Loucy (cell line): ENCODE measurements at regions not wholly inside any gene's neighbourhood (a gene's known extent, or its start where the extent isn't known, plus 50 kb on each side); places are given as distances from the start of the nearest gene placed in this dataset.

Experiments used
- H2AFZ ChIP-seq: fragments of 200-600 bp; sonication (generic); 2 replicates; pipeline ENCODE4 v1.6.0; 2016; ENCODE audit warnings: antibody characterized with exemption, mild to moderate bottlenecking, low read length, moderate library complexity
- H3F3A ChIP-seq: fragments of 200-600 bp; 2 replicates; pipeline ENCODE4 v1.6.0; 2016; ENCODE audit warnings: antibody characterized with exemption, low read depth, mild to moderate bottlenecking
- H3K27me3 ChIP-seq: fragments of 200-600 bp; sonication (generic); 2 replicates; pipeline ENCODE4 v1.6.1; 2014; ENCODE audit warnings: low read length, mild to moderate bottlenecking; ENCODE audit not compliant: insufficient read depth, poor library complexity, severe bottlenecking
- H3K36me3 ChIP-seq: fragments of 200-600 bp; sonication (generic); 2 replicates; pipeline ENCODE4 v1.6.1; 2016; ENCODE audit warnings: low read length; ENCODE audit not compliant: insufficient read depth
- H3K4me1 ChIP-seq: fragments of 200-600 bp; sonication (generic); 2 replicates; pipeline ENCODE4 v1.5.1; 2014; ENCODE audit warnings: low read length, mild to moderate bottlenecking; ENCODE audit not compliant: insufficient read depth, poor library complexity, severe bottlenecking
- H3K4me2 ChIP-seq: fragments of 200-600 bp; sonication (generic); 2 replicates; pipeline ENCODE4 v1.6.0; 2014; ENCODE audit warnings: antibody characterized with exemption, low read length, low read depth, mild to moderate bottlenecking; ENCODE audit not compliant: poor library complexity, severe bottlenecking
- H3K4me3 ChIP-seq: fragments of 200-600 bp; sonication (generic); 2 replicates; pipeline ENCODE4 v1.5.1; 2014; ENCODE audit warnings: low read length, mild to moderate bottlenecking, mixed read lengths; ENCODE audit not compliant: poor library complexity, severe bottlenecking
- H3K79me2 ChIP-seq: fragments of 200-600 bp; sonication (generic); 2 replicates; pipeline ENCODE4 v1.6.1; 2014; ENCODE audit warnings: low read length; ENCODE audit not compliant: insufficient read depth
- H3K9ac ChIP-seq: fragments of 200-600 bp; sonication (generic); 2 replicates; pipeline ENCODE4 v1.6.0; 2014; ENCODE audit warnings: mild to moderate bottlenecking, low read depth, low read length, moderate library complexity; ENCODE audit not compliant: poor library complexity, severe bottlenecking
- H3K9me2 ChIP-seq: fragments of 200-600 bp; sonication (generic); replicated peaks from 2 replicates; pipeline ENCODE4 v1.6.1; 2016; ENCODE audit warnings: low read depth, low read length, mixed read lengths
- H3K9me3 ChIP-seq: fragments of 200-600 bp; sonication (generic); 2 replicates; pipeline ENCODE4 v1.6.1; 2014; ENCODE audit warnings: mild to moderate bottlenecking, antibody characterized with exemption, low read length, low read depth; ENCODE audit not compliant: insufficient read depth
- H4K20me1 ChIP-seq: fragments of 200-600 bp; sonication (generic); 2 replicates; pipeline ENCODE4 v1.6.0; 2014; ENCODE audit warnings: antibody characterized with exemption, low read length, mild to moderate bottlenecking; ENCODE audit not compliant: insufficient read depth, poor library complexity, severe bottlenecking
- CTCF ChIP-seq: fragments of 200-600 bp; sonication (generic); conservative IDR thresholded peaks from 2 replicates; pipeline ENCODE4 v1.5.1; 2014; ENCODE audit warnings: mild to moderate bottlenecking, antibody characterized with exemption, low read length
- EZH2phosphoT487 ChIP-seq: fragments of 200-600 bp; IDR thresholded peaks from 2 replicates; pipeline ENCODE4 v1.6.1; 2018; ENCODE audit warnings: antibody characterized with exemption, mild to moderate bottlenecking, moderate library complexity, borderline replicate concordance

- no peak for TF ChIP-seq EZH2phosphoT487
- TF ChIP-seq CTCF = peak; percentile 30; the same call in 1 of the 2 replicates
- no peak overlapping the region for H2AFZ ChIP-seq
- H3K36me3 ChIP-seq = no peaks in the 10 kb centered on the region
- no peak overlapping the region for H3K4me3 ChIP-seq
- no peaks in the 10 kb centered on the region for H3K9me3 ChIP-seq
- no peaks in the 10 kb centered on the region for H3K9me2 ChIP-seq
- no peak overlapping the region for H3K4me2 ChIP-seq
- H3K79me2 ChIP-seq = no peaks in the 10 kb centered on the region
- H3F3A ChIP-seq = no peaks in the 10 kb centered on the region
- no peaks in the 10 kb centered on the region for H4K20me1 ChIP-seq
- no peak overlapping the region for H3K9ac ChIP-seq
- H3K4me1 ChIP-seq = peaks cover 4% of the 10 kb centered on the region
- H3K27me3 ChIP-seq = no peaks in the 10 kb centered on the region
Measured at GRCh38 chr9:71624728-71625127, 143.6 kb downstream of the CEMIP2 start.

- no peaks in the 10 kb centered on the region for H3K79me2 ChIP-seq
- H3K4me2 ChIP-seq = no peak overlapping the region
- no peaks in the 10 kb centered on the region for H3K27me3 ChIP-seq
- TF ChIP-seq CTCF (no peak), EZH2phosphoT487 (no peak)
- H3K9me2 ChIP-seq = no peaks in the 10 kb centered on the region
- no peaks in the 10 kb centered on the region for H3F3A ChIP-seq
- H3K9ac ChIP-seq = no peak overlapping the region
- no peaks in the 10 kb centered on the region for H3K4me1 ChIP-seq
- no peaks in the 10 kb centered on the region for H4K20me1 ChIP-seq
- H3K36me3 ChIP-seq = no peaks in the 10 kb centered on the region
- no peaks in the 10 kb centered on the region for H3K9me3 ChIP-seq
- H2AFZ ChIP-seq = no peak overlapping the region
- no peak overlapping the region for H3K4me3 ChIP-seq
Measured at GRCh38 chr9:71620746-71621145, 147.6 kb downstream of the CEMIP2 start.

GRCh38 chr9:71620331-71620730, 148.0 kb downstream of the CEMIP2 start:
- no peak overlapping the region for H3K4me3 ChIP-seq
- no peaks in the 10 kb centered on the region for H3K36me3 ChIP-seq
- no peak overlapping the region for H3K9ac ChIP-seq
- H3K27me3 ChIP-seq = no peaks in the 10 kb centered on the region
- H3K4me1 ChIP-seq = no peaks in the 10 kb centered on the region
- H4K20me1 ChIP-seq = no peaks in the 10 kb centered on the region
- H3F3A ChIP-seq = no peaks in the 10 kb centered on the region
- TF ChIP-seq EZH2phosphoT487 = no peak
- no peak for TF ChIP-seq CTCF
- no peaks in the 10 kb centered on the region for H3K9me2 ChIP-seq
- H3K79me2 ChIP-seq = no peaks in the 10 kb centered on the region
- H3K4me2 ChIP-seq = no peak overlapping the region
- no peak overlapping the region for H2AFZ ChIP-seq
- H3K9me3 ChIP-seq = no peaks in the 10 kb centered on the region
